Mononuclear cell (primary cell): ENCODE measurements at regions not wholly inside any gene's neighbourhood (a gene's known extent, or its start where the extent isn't known, plus 50 kb on each side); places are given as distances from the start of the nearest gene placed in this dataset.

Experiments used
- H3K27me3 ChIP-seq: 2 replicates; pipeline ENCODE4 v1.6.0; 2011; ENCODE audit warnings: low read length, control low read depth; ENCODE audit not compliant: insufficient read depth
- H3K4me1 ChIP-seq: 2 replicates; pipeline ENCODE4 v1.5.1; 2011; ENCODE audit warnings: mild to moderate bottlenecking, low read length, control low read depth; ENCODE audit not compliant: insufficient read depth
- H3K4me3 ChIP-seq: 2 replicates; pipeline ENCODE4 v1.5.1; 2011; ENCODE audit warnings: mild to moderate bottlenecking, low read length, moderate library complexity
- H3K9me3 ChIP-seq: 2 replicates; pipeline ENCODE4 v1.5.1; 2011; ENCODE audit warnings: low read depth, mild to moderate bottlenecking, control low read depth, low read length

- Histone ChIP-seq H3K4me1 (no peaks in the 10 kb centered on the region), H3K9me3 (no peaks in the 10 kb centered on the region), H3K4me3 (no peak overlapping the region), H3K27me3 (no peaks in the 10 kb centered on the region)
Measured at GRCh38 chr4:24262616-24263015, 321.7 kb downstream of the DHX15 start.

- no peak overlapping the region for H3K4me3 ChIP-seq
- H3K27me3 ChIP-seq = no peaks in the 10 kb centered on the region
- H3K4me1 ChIP-seq = no peaks in the 10 kb centered on the region
- no peaks in the 10 kb centered on the region for H3K9me3 ChIP-seq
Measured at GRCh38 chr4:24262084-24262483, 322.3 kb downstream of the DHX15 start.

GRCh38 chr4:24260923-24261564 is 323.3 kb downstream of the DHX15 start:
- no peaks in the 10 kb centered on the region for H3K27me3 ChIP-seq
- H3K4me1 ChIP-seq = no peaks in the 10 kb centered on the region
- no peak overlapping the region for H3K4me3 ChIP-seq
- H3K9me3 ChIP-seq = no peaks in the 10 kb centered on the region

- no peaks in the 10 kb centered on the region for H3K4me1 ChIP-seq
- no peak overlapping the region for H3K4me3 ChIP-seq
- H3K9me3 ChIP-seq = no peaks in the 10 kb centered on the region
- no peaks in the 10 kb centered on the region for H3K27me3 ChIP-seq
Measured at GRCh38 chr4:24260133-24260715, 324.1 kb downstream of the DHX15 start.

GRCh38 chr4:24256547-24256946 is 327.8 kb downstream of the DHX15 start:
- Histone ChIP-seq H3K9me3 (no peaks in the 10 kb centered on the region), H3K4me3 (no peak overlapping the region), H3K27me3 (no peaks in the 10 kb centered on the region), H3K4me1 (no peaks in the 10 kb centered on the region)

- Histone ChIP-seq H3K27me3 (no peaks in the 10 kb centered on the region), H3K4me1 (no peaks in the 10 kb centered on the region), H3K4me3 (no peak overlapping the region), H3K9me3 (no peaks in the 10 kb centered on the region)
Measured at GRCh38 chr4:24256066-24256465, 328.3 kb downstream of the DHX15 start.

GRCh38 chr4:24252121-24252520 is 332.2 kb downstream of the DHX15 start:
- Histone ChIP-seq H3K9me3 (no peaks in the 10 kb centered on the region), H3K4me3 (no peak overlapping the region), H3K4me1 (no peaks in the 10 kb centered on the region), H3K27me3 (no peaks in the 10 kb centered on the region)

- Histone ChIP-seq H3K27me3 (no peaks in the 10 kb centered on the region), H3K9me3 (no peaks in the 10 kb centered on the region), H3K4me3 (no peak overlapping the region), H3K4me1 (no peaks in the 10 kb centered on the region)
Measured at GRCh38 chr4:24251589-24251988, 332.8 kb downstream of the DHX15 start.

- Histone ChIP-seq H3K4me1 (no peaks in the 10 kb centered on the region), H3K27me3 (no peaks in the 10 kb centered on the region), H3K9me3 (no peaks in the 10 kb centered on the region), H3K4me3 (no peak overlapping the region)
Measured at GRCh38 chr4:24249972-24250371, 334.4 kb downstream of the DHX15 start.

GRCh38 chr4:24248674-24249630 is 335.4 kb downstream of the DHX15 start:
- Histone ChIP-seq H3K4me3 (no peak overlapping the region), H3K27me3 (no peaks in the 10 kb centered on the region), H3K4me1 (no peaks in the 10 kb centered on the region), H3K9me3 (no peaks in the 10 kb centered on the region)

- H3K27me3 ChIP-seq = no peaks in the 10 kb centered on the region
- H3K4me1 ChIP-seq = no peaks in the 10 kb centered on the region
- no peak overlapping the region for H3K4me3 ChIP-seq
- H3K9me3 ChIP-seq = no peaks in the 10 kb centered on the region
Measured at GRCh38 chr4:24245491-24245820, 338.9 kb downstream of the DHX15 start.

- Histone ChIP-seq H3K4me3 (no peak overlapping the region), H3K9me3 (no peaks in the 10 kb centered on the region), H3K27me3 (no peaks in the 10 kb centered on the region), H3K4me1 (no peaks in the 10 kb centered on the region)
Measured at GRCh38 chr4:24244663-24245490, 339.5 kb downstream of the DHX15 start.

- Histone ChIP-seq H3K9me3 (no peaks in the 10 kb centered on the region), H3K27me3 (no peaks in the 10 kb centered on the region), H3K4me1 (no peaks in the 10 kb centered on the region), H3K4me3 (no peak overlapping the region)
Measured at GRCh38 chr4:24243641-24244040, 340.7 kb downstream of the DHX15 start.

GRCh38 chr4:24241511-24241910 is 342.8 kb downstream of the DHX15 start:
- no peaks in the 10 kb centered on the region for H3K27me3 ChIP-seq
- H3K9me3 ChIP-seq = no peaks in the 10 kb centered on the region
- H3K4me1 ChIP-seq = no peaks in the 10 kb centered on the region
- H3K4me3 ChIP-seq = no peak overlapping the region

GRCh38 chr4:24240655-24241054 is 343.7 kb downstream of the DHX15 start:
- Histone ChIP-seq H3K4me1 (no peaks in the 10 kb centered on the region), H3K9me3 (no peaks in the 10 kb centered on the region), H3K27me3 (no peaks in the 10 kb centered on the region), H3K4me3 (no peak overlapping the region)
